ENCODE measurements at regions not wholly inside any gene's neighbourhood (a gene's known extent, or its start where the extent isn't known, plus 50 kb on each side); places are given as distances from the start of the nearest gene placed in this dataset.
"Not testable (repeated sequence)": the region's sequence is repeated elsewhere in the genome, so short reads cannot be mapped to it uniquely, and the experiment has no call there.

DNA sequence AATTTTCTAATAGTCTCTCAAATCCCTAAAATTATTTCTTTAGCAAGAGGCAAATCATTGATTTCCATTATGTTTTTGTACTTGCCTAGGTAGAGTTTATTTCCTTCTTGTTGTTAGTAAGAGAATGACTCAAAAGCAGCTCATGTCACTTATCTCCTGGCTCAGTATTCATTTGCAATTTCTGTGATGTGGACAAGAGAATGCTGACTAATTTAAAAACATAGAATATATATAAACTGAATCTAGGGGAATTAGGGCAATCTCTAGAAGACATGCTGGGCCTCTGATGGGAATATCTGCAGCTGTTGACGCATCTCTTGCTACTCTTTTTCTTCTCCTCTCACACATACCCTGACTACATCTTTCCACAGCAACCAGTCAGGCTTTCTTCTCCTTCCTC is 130.8 kb upstream of the PRKD1 start:
- H3K4me1 ChIP-seq (ENCODE audit: control insufficient read depth, insufficient read depth, low read length): no peaks in the 10 kb centered on the region
- no peak overlapping the region for H3K27ac ChIP-seq (ENCODE audit: low read depth, low read length)
- H3K9me3 ChIP-seq (ENCODE audit: control insufficient read depth, insufficient read depth, low read length): no peaks in the 10 kb centered on the region
- DNase-seq (ENCODE audit: low read depth in 4 of 6, low spot score in 6 of 6): no peak
- H3K4me3 ChIP-seq (ENCODE audit: low read depth, low read length): no peak overlapping the region
- no peaks in the 10 kb centered on the region for H3K27me3 ChIP-seq (ENCODE audit: control insufficient read depth, insufficient read depth, low read length)
- 80% methylated on average over 1 of the region's 1 CpG for WGBS (ENCODE audit: insufficient coverage)
- H3K36me3 ChIP-seq (ENCODE audit: control insufficient read depth, insufficient read depth, low read length): no peaks in the 10 kb centered on the region

DNA sequence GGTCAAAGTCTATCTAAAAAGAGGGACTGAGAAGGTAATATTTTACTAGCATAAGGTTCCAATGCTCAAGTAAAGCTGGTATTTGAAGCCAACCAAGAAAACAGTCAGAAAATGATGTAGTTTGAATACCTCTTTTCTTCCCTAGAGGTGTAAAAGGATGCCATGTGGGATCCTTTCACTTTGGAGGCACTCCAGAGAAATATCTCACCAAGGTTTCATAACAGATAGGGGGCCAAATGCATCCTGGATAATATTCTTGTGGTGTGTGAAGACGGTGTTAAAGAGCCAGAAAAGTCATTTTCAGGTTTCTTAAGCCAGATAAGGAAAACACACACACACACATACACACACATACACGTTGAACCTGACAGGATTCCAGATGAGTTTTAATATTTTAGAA is 136.1 kb upstream of the PRKD1 start:
- no CpG with 5 or more reads among the region's 2 CpGs for WGBS (ENCODE audit: insufficient coverage)
- peak in 1 of 6 donors; percentile 53 for DNase-seq (ENCODE audit: low read depth in 4 of 6, low spot score in 6 of 6)
- no peaks in the 10 kb centered on the region for H3K27me3 ChIP-seq (ENCODE audit: control insufficient read depth, insufficient read depth, low read length)
- H3K9me3 ChIP-seq (ENCODE audit: control insufficient read depth, insufficient read depth, low read length): no peaks in the 10 kb centered on the region
- H3K4me3 ChIP-seq (ENCODE audit: low read depth, low read length): no peak overlapping the region
- H3K4me1 ChIP-seq (ENCODE audit: control insufficient read depth, insufficient read depth, low read length): no peaks in the 10 kb centered on the region
- no peak overlapping the region for H3K27ac ChIP-seq (ENCODE audit: low read depth, low read length)
- no peaks in the 10 kb centered on the region for H3K36me3 ChIP-seq (ENCODE audit: control insufficient read depth, insufficient read depth, low read length)

DNA sequence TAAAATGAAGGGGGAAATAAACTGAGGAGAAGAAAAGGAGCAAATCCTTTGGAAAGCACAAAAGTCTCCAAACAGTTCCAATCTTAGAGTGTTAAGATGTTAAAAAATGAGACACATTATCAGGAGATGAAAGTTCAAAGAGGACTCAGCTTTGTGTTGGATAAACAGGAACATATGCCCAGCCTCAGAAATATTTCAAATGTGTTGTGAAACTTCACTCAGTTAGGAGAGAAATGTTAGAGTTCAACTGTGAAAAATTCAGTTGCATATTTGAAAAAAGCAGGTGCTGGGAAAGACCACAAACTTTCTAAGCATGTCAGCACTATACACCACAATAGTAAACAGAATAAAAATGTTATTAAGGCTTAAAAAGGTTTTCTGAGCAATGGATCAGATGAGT is 136.8 kb upstream of the PRKD1 start:
- no peaks in the 10 kb centered on the region for H3K4me1 ChIP-seq (ENCODE audit: control insufficient read depth, insufficient read depth, low read length)
- no peak for DNase-seq (ENCODE audit: low read depth in 4 of 6, low spot score in 6 of 6)
- H3K4me3 ChIP-seq (ENCODE audit: low read depth, low read length): no peak overlapping the region
- no peaks in the 10 kb centered on the region for H3K27me3 ChIP-seq (ENCODE audit: control insufficient read depth, insufficient read depth, low read length)
- H3K36me3 ChIP-seq (ENCODE audit: control insufficient read depth, insufficient read depth, low read length): no peaks in the 10 kb centered on the region
- no peaks in the 10 kb centered on the region for H3K9me3 ChIP-seq (ENCODE audit: control insufficient read depth, insufficient read depth, low read length)
- no peak overlapping the region for H3K27ac ChIP-seq (ENCODE audit: low read depth, low read length)

DNA sequence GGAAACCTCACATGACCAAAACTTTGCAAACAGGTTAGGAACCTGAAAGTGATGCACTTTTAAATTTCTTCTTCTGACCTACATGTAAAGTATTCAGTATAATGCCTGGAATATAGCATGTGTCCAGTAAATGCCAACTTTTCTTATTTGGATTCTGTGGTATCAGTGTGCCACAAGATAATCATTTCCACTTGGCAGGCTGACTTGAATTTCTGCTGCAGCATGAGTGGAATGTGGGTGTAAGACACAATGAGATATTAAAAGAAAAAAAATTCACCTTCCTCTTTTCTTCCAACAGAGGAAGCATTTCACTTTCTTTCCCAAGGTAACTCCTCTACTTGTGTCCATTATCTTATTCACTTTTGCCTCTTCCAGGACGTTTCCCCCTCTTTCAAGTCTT is 141.9 kb upstream of the PRKD1 start:
- no peak for DNase-seq (ENCODE audit: low read depth in 4 of 6, low spot score in 6 of 6)
- Histone ChIP-seq H3K4me3 (ENCODE audit: low read depth, low read length) (no peak overlapping the region), H3K4me1 (ENCODE audit: control insufficient read depth, insufficient read depth, low read length) (no peaks in the 10 kb centered on the region), H3K9me3 (ENCODE audit: control insufficient read depth, insufficient read depth, low read length) (peaks cover 8% of the 10 kb centered on the region), H3K27me3 (ENCODE audit: control insufficient read depth, insufficient read depth, low read length) (no peaks in the 10 kb centered on the region), H3K36me3 (ENCODE audit: control insufficient read depth, insufficient read depth, low read length) (no peaks in the 10 kb centered on the region), H3K27ac (ENCODE audit: low read depth, low read length) (no peak overlapping the region)
- no CpG with 5 or more reads among the region's 1 CpG for WGBS (ENCODE audit: insufficient coverage)

DNA sequence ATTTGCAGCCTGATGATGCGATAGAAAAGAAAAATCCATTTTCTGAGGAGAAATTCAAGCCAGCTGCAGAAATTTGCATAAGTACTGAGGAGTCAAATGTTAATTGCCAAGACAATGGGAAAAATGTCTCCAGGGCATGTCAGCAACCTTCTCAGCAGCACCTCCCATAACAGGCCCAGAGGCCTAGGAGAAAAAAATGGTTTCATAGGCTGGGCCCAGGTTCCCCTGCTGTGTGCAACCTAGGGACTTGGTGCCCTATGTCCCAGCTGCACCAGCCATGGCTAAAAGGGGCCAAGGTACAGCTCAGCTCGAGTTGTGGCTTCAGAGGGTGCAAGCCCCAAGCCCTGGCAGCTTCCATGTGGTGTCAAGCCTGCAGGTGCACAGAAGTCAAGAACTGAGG is 144.8 kb upstream of the PRKD1 start:
- WGBS (ENCODE audit: insufficient coverage): 40% methylated on average over 2 of the region's 2 CpGs
- H3K27me3 ChIP-seq (ENCODE audit: control insufficient read depth, insufficient read depth, low read length); H3K27ac ChIP-seq (ENCODE audit: low read depth, low read length); H3K4me3 ChIP-seq (ENCODE audit: low read depth, low read length); H3K36me3 ChIP-seq (ENCODE audit: control insufficient read depth, insufficient read depth, low read length); DNase-seq (ENCODE audit: low read depth in 4 of 6, low spot score in 6 of 6); H3K4me1 ChIP-seq (ENCODE audit: control insufficient read depth, insufficient read depth, low read length); H3K9me3 ChIP-seq (ENCODE audit: control insufficient read depth, insufficient read depth, low read length): not testable (repeated sequence)

DNA sequence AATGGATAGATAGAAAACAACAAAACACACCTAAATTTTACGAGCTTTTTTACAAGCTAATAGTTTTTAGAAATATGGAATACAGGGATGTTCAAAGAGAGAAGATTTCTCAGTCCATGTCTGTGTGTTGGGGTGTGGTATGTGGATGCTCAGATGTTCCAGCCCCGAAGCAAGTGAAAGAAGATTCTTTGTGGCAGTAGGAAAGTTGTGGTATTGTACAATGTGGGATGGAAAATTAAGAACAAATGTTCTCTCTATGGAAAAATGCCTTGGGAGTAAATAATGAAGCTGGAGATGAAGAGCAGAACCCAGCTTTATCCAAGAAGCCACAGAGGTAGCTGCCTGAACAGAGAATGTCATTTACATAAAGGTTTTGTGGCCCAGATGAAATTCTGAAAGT is 150.3 kb upstream of the PRKD1 start:
- no peak overlapping the region for H3K4me3 ChIP-seq (ENCODE audit: low read depth, low read length)
- DNase-seq (ENCODE audit: low read depth in 4 of 6, low spot score in 6 of 6): no peak
- 100% methylated on average over 1 of the region's 2 CpGs for WGBS (ENCODE audit: insufficient coverage)
- H3K4me1 ChIP-seq (ENCODE audit: control insufficient read depth, insufficient read depth, low read length): no peaks in the 10 kb centered on the region
- no peaks in the 10 kb centered on the region for H3K36me3 ChIP-seq (ENCODE audit: control insufficient read depth, insufficient read depth, low read length)
- H3K27me3 ChIP-seq (ENCODE audit: control insufficient read depth, insufficient read depth, low read length): no peaks in the 10 kb centered on the region
- peaks cover 2% of the 10 kb centered on the region for H3K9me3 ChIP-seq (ENCODE audit: control insufficient read depth, insufficient read depth, low read length)
- no peak overlapping the region for H3K27ac ChIP-seq (ENCODE audit: low read depth, low read length)

DNA sequence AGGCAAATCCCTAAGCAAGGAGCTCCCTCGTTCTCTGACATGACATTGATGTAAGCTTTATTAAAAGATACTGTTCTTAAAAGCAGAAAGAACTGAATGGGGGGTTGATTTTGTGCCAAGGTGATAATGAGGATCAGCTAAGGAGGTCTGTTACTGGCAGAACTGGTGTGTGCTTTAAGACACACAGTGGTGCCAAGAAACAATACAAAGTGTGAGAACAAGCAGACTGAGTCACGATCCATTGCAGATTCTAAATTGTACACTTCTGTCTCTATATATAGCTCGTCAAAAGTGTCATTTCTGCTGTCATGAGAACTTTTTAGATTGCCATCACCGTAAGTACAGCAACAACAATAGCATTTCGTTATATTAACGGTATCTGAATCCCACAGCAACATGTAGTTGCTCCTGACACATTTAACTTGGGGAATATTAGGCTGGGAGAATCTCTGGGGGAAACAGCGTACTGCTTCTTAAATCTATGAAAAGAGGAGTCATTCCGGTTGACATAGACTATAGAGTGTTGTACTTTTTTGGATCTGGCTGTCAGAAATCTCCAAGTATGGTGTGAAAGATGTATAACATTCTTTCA is 151.3 kb upstream of the PRKD1 start:
- peaks cover 2% of the 10 kb centered on the region for H3K9me3 ChIP-seq (ENCODE audit: control insufficient read depth, insufficient read depth, low read length)
- DNase-seq (ENCODE audit: low read depth in 4 of 6, low spot score in 6 of 6): peak in 1 of 6 donors; percentile 39
- no peaks in the 10 kb centered on the region for H3K4me1 ChIP-seq (ENCODE audit: control insufficient read depth, insufficient read depth, low read length)
- no peaks in the 10 kb centered on the region for H3K36me3 ChIP-seq (ENCODE audit: control insufficient read depth, insufficient read depth, low read length)
- no peak overlapping the region for H3K27ac ChIP-seq (ENCODE audit: low read depth, low read length)
- no peak overlapping the region for H3K4me3 ChIP-seq (ENCODE audit: low read depth, low read length)
- H3K27me3 ChIP-seq (ENCODE audit: control insufficient read depth, insufficient read depth, low read length): no peaks in the 10 kb centered on the region
- 83% methylated on average over 1 of the region's 8 CpGs for WGBS (ENCODE audit: insufficient coverage)

DNA sequence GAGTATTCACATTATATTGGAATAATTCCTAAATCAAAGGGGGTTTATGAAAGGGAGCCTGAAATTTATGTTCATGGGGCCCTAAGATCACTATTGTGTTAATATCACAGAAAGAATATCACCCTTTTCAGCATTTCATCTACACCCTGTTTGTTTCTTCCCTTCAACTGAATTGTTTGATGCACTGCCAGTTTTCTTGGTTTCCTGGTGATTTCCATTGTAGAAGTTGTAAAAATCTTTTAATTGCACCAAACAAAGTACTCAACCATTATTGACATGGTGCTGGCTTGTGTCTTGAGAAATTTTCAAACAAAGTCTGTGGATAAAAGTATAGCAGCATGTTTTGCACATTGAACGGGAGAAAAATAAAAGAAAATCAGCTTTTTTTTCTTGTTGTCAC is 154.8 kb upstream of the PRKD1 start:
- WGBS (ENCODE audit: insufficient coverage): no CpG with 5 or more reads among the region's 1 CpG

DNA sequence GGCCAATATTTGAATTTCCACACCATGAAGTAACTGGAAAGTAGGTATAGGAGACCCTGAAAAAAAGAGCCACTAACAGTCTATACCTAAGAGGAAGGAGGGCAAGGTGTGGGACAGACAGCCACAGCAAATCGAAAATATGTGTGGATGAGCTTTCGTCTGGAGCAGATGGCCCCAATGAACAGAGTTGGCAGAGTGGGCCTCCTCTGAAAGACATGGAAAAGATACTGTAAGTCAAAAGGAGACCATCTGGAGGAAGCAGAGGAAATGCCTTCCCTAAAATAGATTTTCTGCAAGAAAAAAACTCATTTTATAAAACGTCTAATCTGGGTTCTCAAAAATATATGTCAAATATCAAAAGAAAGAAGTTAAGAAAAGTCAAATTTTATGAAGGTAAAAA is 157.2 kb upstream of the PRKD1 start:
- Histone ChIP-seq H3K27ac (ENCODE audit: low read depth, low read length) (no peak overlapping the region), H3K4me3 (ENCODE audit: low read depth, low read length) (no peak overlapping the region), H3K9me3 (ENCODE audit: control insufficient read depth, insufficient read depth, low read length) (peaks cover 3% of the 10 kb centered on the region), H3K4me1 (ENCODE audit: control insufficient read depth, insufficient read depth, low read length) (no peaks in the 10 kb centered on the region), H3K36me3 (ENCODE audit: control insufficient read depth, insufficient read depth, low read length) (no peaks in the 10 kb centered on the region), H3K27me3 (ENCODE audit: control insufficient read depth, insufficient read depth, low read length) (no peaks in the 10 kb centered on the region)
- 89% methylated on average over 2 of the region's 3 CpGs for WGBS (ENCODE audit: insufficient coverage)
- DNase-seq (ENCODE audit: low read depth in 4 of 6, low spot score in 6 of 6): peak in 1 of 6 donors; percentile 52

More for the DNA sequence above, 154.8 kb upstream of the PRKD1 start:
- H3K4me1 ChIP-seq (ENCODE audit: control insufficient read depth, insufficient read depth, low read length): no peaks in the 10 kb centered on the region
- H3K27me3 ChIP-seq (ENCODE audit: control insufficient read depth, insufficient read depth, low read length): no peaks in the 10 kb centered on the region
- no peak overlapping the region for H3K4me3 ChIP-seq (ENCODE audit: low read depth, low read length)
- H3K27ac ChIP-seq (ENCODE audit: low read depth, low read length): no peak overlapping the region
- DNase-seq (ENCODE audit: low read depth in 4 of 6, low spot score in 6 of 6): peak in 2 of 6 donors; percentile 1 to 61
- no peaks in the 10 kb centered on the region for H3K36me3 ChIP-seq (ENCODE audit: control insufficient read depth, insufficient read depth, low read length)
- H3K9me3 ChIP-seq (ENCODE audit: control insufficient read depth, insufficient read depth, low read length): peaks cover 1% of the 10 kb centered on the region

DNA sequence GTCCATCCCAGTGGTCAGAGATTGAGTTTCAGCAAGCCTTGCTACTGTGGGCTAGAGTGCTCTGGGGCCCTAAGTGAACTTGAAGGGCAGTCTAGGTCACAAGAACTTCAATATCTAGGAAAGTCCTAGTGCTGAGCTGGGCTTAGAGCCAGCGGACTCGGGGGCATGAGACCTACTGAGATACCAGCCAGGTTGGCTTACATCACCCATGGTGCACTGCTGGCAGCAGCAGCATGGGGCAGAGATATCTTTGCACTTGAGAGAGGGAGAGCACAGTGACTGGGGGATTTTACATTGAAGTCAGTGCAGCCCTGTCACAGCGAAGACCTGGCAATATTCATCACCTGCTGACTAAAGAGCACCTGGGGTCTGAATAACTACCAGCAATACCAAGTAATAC is 158.3 kb upstream of the PRKD1 start:
- Histone ChIP-seq H3K27me3 (ENCODE audit: control insufficient read depth, insufficient read depth, low read length) (no peaks in the 10 kb centered on the region), H3K4me3 (ENCODE audit: low read depth, low read length) (no peak overlapping the region), H3K36me3 (ENCODE audit: control insufficient read depth, insufficient read depth, low read length) (no peaks in the 10 kb centered on the region), H3K4me1 (ENCODE audit: control insufficient read depth, insufficient read depth, low read length) (no peaks in the 10 kb centered on the region), H3K27ac (ENCODE audit: low read depth, low read length) (no peak overlapping the region), H3K9me3 (ENCODE audit: control insufficient read depth, insufficient read depth, low read length) (peaks cover 3% of the 10 kb centered on the region)
- DNase-seq (ENCODE audit: low read depth in 4 of 6, low spot score in 6 of 6): no peak
- 97% methylated on average over 3 of the region's 3 CpGs for WGBS (ENCODE audit: insufficient coverage)

Measured in spinal cord (tissue), 9 donors.